Transverse colon (tissue), 4 donors: ENCODE measurements at regions not wholly inside any gene's neighbourhood (a gene's known extent, or its start where the extent isn't known, plus 50 kb on each side); places are given as distances from the start of the nearest gene placed in this dataset.

Source experiments
- DNase-seq: peaks from one replicate; pipeline ENCODE4 v3.0.0-alpha.2; 2019
- H3K27ac ChIP-seq, 4 donors: fragments of 200-600 bp; sonication (generic); 2 replicates each; pipeline ENCODE4 v1.5.1; 2016 to 2018; ENCODE audit warnings: inconsistent platforms in 4 of 4
- H3K27me3 ChIP-seq: fragments of 200-600 bp; sonication (generic); 2 replicates; pipeline ENCODE4 v1.5.1; 2017; ENCODE audit warnings: inconsistent platforms
- H3K36me3 ChIP-seq, 4 donors: fragments of 200-600 bp; sonication (generic); 2 replicates each; pipeline ENCODE4 v1.5.1; 2017 to 2019; ENCODE audit warnings: inconsistent platforms in 4 of 4
- H3K4me1 ChIP-seq, 4 donors: fragments of 200-600 bp; sonication (generic); 2 replicates each; pipeline ENCODE4 v1.5.1; 2017 to 2020; ENCODE audit warnings: inconsistent platforms in 4 of 4
- H3K4me3 ChIP-seq, 4 donors: fragments of 200-600 bp; sonication (generic); 1 replicate in 1 of 4; 2 replicates in 3 of 4; pipeline versions ENCODE4 v1.5.1 to v1.6.1; 2017 to 2019; ENCODE audit warnings: inconsistent platforms in 4 of 4
- H3K9me3 ChIP-seq, 2 donors: fragments of 200-600 bp; sonication (generic); 2 replicates each; pipeline ENCODE4 v1.5.1; 2017 to 2019; ENCODE audit warnings: inconsistent platforms in 2 of 2
- CTCF ChIP-seq, 5 experiments: fragments of 200-600 bp in 3 of 5; fragments of 450-650 bp in 2 of 5; sonication (generic) in 3 of 5; IDR thresholded peaks; 1 replicate in 2 of 5; 2 replicates in 3 of 5; pipeline ENCODE4 v1.5.1; 2016 to 2017; ENCODE audit warnings: antibody characterized with exemption in 5 of 5, inconsistent platforms in 3 of 5, mild to moderate bottlenecking in 2 of 5, moderate library complexity in 1 of 5
- EP300 ChIP-seq: sonication (generic); formaldehyde crosslinking; IDR thresholded peaks from one replicate; pipeline ENCODE4 v1.6.1; 2017; ENCODE audit warnings: antibody characterized with exemption, low read depth
- POLR2A ChIP-seq: fragments of 450-650 bp; IDR thresholded peaks from one replicate; pipeline ENCODE4 v1.6.1; 2016; ENCODE audit warnings: antibody characterized with exemption, mild to moderate bottlenecking, moderate library complexity
- POLR2AphosphoS5 ChIP-seq, 3 donors: sonication (generic); formaldehyde crosslinking; IDR thresholded peaks; one replicate each; pipeline ENCODE4 v1.6.1; 2016; ENCODE audit warnings: antibody characterized with exemption in 3 of 3
- WGBS, 2 donors: methylation state at CpG; one replicate each; pipeline ENCODE4 v1.1.5; 2018; ENCODE audit warnings: low coverage in 1 of 2; 5-methylcytosine and 5-hydroxymethylcytosine counted together
- in situ Hi-C, 4 donors: fragments of 200-750 bp; cut with MboI; loops; one replicate each; pipeline versions ENCODE4 v1.15.0 to v1.15.1; 2017; ENCODE audit warnings: low sequenced_read_pairs in 3 of 4, low pct_ligation_motif_present in 1 of 4, low pct_unique_long_range_greater_than_20kb in 1 of 4
- intact Hi-C: fragments of 100-400 bp; cut with DNase I; formaldehyde crosslinking; loops from one replicate; pipeline ENCODE4 v1.15.1; 2023; ENCODE audit warnings: low total_unique reads

GRCh38 chr12:69163681-69164362 lies 75.5 kb upstream of the CPSF6 start:
- H3K9me3 ChIP-seq, result no peaks in the 10 kb centered on the region
- H3K4me1 ChIP-seq, result no peaks in the 10 kb centered on the region
- H3K4me3 ChIP-seq, result no peak overlapping the region
- WGBS, 2 donors, result 82 to 93% methylated on average over 3 to 4 of the region's 4 CpGs
- DNase-seq, result no peak
- no peak overlapping the region for H3K27ac ChIP-seq
- H3K27me3 ChIP-seq, result no peaks in the 10 kb centered on the region
- intact Hi-C loops (no loop called here), in situ Hi-C loops (no loop called here)
- TF ChIP-seq EP300 (no peak), CTCF (IDR thresholded peaks at IDR 0.05) (no peak), POLR2AphosphoS5 (IDR thresholded peaks at IDR 0.05) (no peak), POLR2A (no peak)
- no peaks in the 10 kb centered on the region for H3K36me3 ChIP-seq

- no peak for TF ChIP-seq CTCF (IDR thresholded peaks at IDR 0.05)
- Histone ChIP-seq H3K4me1 (no peaks in the 10 kb centered on the region), H3K9me3 (no peaks in the 10 kb centered on the region), H3K27ac (no peak overlapping the region), H3K36me3 (no peaks in the 10 kb centered on the region), H3K27me3 (no peaks in the 10 kb centered on the region), H3K4me3 (no peak overlapping the region)
- DNase-seq, result no peak
- WGBS, 2 donors, result 91 to 95% methylated on average over 3 of the region's 3 CpGs
- in situ Hi-C loops (no loop called here), intact Hi-C loops (no loop called here)
Observed at GRCh38 chr12:69167648-69168165, 71.7 kb upstream of the CPSF6 start.

GRCh38 chr12:69168363-69168762 lies 71.0 kb upstream of the CPSF6 start:
- H3K27ac ChIP-seq, result no peak overlapping the region
- in situ Hi-C loops, result no loop called here
- no peak for TF ChIP-seq POLR2AphosphoS5 (IDR thresholded peaks at IDR 0.05)
- TF ChIP-seq EP300, result no peak
- no peak for TF ChIP-seq CTCF (IDR thresholded peaks at IDR 0.05)
- TF ChIP-seq POLR2A, result no peak
- intact Hi-C loops, result no loop called here
- H3K4me1 ChIP-seq, result no peaks in the 10 kb centered on the region
- no peaks in the 10 kb centered on the region for H3K9me3 ChIP-seq
- no peak for DNase-seq
- no peak overlapping the region for H3K4me3 ChIP-seq
- WGBS, 2 donors, result 92 to 97% methylated on average over 5 of the region's 5 CpGs
- no peaks in the 10 kb centered on the region for H3K36me3 ChIP-seq
- H3K27me3 ChIP-seq, result no peaks in the 10 kb centered on the region

- TF ChIP-seq EP300 (no peak), POLR2A (no peak), POLR2AphosphoS5 (IDR thresholded peaks at IDR 0.05) (no peak), CTCF (IDR thresholded peaks at IDR 0.05) (no peak)
- Histone ChIP-seq H3K36me3 (no peaks in the 10 kb centered on the region), H3K4me1 (no peaks in the 10 kb centered on the region), H3K27me3 (no peaks in the 10 kb centered on the region), H3K27ac (no peak overlapping the region), H3K4me3 (no peak overlapping the region), H3K9me3 (no peaks in the 10 kb centered on the region)
- in situ Hi-C loops, result no loop called here
- no peak for DNase-seq
- 91% methylated on average over 3 of the region's 3 CpGs; no CpG with 5 or more reads in 1 of the 2 donors for WGBS, 2 donors
- intact Hi-C loops, result no loop called here
Observed at GRCh38 chr12:69168828-69169227, 70.5 kb upstream of the CPSF6 start.
